TTC549 (cell line): ENCODE measurements at regions not wholly inside any gene's neighbourhood (a gene's known extent, or its start where the extent isn't known, plus 50 kb on each side); places are given as distances from the start of the nearest gene placed in this dataset.

Source experiments
- FAIRE-seq: peaks from 2 replicates; lab custom pipeline; 2012; peaks lifted over from hg19 to GRCh38; lab: Jason Lieb, UNC

DNA sequence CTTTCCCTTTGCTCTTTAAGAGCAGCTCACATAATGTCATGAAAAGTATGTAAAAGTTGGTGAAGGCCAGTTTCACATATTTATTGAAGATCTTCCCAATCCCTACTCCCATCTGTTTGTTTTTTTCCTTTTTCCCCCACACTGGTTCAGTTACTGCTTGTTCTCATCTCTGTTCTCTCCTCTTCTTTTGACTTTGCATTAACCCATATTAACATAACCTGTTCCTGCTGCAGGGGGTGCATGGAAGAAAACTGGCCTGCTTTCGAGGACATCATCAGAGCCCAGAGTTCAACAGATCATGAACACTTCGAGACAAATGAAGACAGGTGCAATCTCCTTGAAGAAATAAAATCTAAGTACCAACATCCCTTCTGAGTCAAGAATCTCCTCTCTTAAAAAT lies 93.3 kb upstream of the FAM3C start:
- FAIRE-seq, result no peak

DNA sequence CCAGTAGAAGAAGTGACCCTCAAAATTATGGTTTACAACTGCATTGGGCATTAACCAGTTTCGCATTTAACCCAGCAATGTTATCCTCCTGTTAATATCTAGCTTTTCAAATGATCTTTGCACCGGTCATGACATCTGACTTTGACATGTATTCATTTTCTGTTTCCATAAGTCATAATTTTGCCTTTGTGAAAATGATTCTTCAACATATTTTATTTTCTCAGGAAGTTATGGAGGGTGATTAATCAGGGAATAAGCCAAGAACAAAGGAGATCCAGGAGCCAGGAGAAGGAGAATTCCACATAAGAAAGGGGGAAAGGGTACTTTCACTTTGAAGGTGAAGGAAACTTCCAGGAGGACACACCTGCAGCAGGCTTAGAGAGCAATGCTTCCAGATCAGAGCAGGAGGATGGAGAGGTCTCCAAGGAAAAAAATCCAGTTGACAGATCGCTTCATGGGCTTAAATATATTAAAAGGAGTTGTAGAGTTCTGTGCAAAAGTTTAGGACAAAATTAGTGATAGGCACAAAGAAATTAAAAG lies 92.1 kb upstream of the FAM3C start:
- no peak for FAIRE-seq

DNA sequence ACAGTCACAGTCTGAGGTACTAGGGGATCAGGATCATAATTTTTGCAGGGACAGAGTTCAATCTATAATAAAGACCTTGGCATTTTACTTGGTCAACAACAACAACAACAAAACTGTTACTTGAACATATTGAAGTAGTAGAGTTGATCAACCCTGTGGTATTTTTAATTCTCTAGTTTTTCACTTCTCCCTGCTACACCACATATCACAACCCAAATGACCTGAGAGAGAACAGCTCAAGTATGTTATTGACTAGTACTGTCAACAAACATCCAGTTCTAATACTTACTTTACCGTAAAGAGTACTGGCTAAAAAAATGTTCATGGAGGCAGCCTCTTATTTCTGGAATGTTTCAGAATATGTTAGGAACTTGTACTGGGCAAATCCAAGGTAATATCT lies 90.5 kb upstream of the FAM3C start:
- no peak for FAIRE-seq

DNA sequence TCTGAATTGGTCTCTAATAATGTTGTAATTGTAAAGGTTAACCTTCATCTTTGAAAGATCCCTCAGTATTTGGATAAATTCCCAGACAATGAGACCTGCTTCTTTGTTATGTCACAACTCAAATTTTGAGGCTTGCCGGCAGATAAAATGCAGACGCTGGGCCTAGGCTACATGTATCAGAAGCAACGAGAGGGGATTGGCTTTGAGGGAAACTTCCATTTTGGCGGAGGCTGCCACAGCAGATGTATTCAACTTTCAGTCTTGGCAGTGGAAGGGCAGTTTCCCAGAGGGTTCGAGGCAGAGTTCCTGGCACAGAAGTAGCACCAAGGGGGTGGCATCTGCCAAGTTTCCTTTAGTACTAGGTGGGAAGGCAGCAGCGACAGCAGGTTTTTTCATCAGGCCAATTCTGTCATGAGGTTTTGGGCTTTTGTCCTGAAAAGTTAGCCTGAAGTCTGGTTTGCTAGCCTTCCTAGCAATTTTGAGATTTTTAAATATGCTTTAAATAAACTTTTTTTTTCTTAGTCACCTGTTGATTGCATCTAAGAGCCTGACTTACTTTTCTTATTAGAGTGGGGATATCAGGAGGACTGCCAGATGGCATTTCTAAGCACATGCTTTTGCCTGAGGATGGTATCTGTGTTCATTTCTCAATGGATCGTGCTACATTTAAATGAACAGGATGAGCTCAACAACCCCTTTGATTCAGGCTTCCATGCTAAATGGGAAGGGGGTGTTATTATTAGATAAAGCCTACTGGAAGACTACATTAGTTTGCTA lies 89.5 kb upstream of the FAM3C start:
- no peak for FAIRE-seq

DNA sequence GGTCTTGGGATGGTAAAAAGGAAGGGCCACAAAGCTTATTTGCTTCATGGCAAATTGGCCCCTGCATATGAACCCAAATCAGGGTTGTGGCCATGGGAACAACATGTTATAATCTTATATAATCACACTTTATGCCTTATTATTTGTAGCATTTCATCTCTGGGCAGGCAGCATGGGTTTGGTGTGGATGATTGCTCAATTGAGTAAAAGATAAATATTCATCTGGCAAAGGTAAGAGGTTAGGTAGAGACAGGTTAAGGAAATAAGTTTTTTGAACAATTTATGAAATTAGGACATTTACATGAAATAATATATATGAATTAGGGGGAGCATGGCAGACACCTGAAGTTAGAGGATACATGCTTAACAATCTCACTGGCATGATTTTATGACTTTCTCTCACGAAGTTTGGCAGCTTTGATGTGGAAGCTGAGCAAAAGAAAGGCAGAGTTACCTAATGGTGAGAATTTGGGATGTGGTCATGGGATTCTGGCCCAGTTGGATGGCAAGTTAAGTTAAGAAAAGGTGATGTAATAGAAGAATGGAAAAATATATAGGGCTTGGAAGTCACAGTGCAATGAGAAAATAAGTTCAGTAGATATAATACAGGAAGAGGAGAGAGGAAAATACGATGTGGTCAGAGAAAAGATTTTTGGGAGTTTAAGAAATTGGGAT lies 88.1 kb upstream of the FAM3C start:
- no peak for FAIRE-seq

DNA sequence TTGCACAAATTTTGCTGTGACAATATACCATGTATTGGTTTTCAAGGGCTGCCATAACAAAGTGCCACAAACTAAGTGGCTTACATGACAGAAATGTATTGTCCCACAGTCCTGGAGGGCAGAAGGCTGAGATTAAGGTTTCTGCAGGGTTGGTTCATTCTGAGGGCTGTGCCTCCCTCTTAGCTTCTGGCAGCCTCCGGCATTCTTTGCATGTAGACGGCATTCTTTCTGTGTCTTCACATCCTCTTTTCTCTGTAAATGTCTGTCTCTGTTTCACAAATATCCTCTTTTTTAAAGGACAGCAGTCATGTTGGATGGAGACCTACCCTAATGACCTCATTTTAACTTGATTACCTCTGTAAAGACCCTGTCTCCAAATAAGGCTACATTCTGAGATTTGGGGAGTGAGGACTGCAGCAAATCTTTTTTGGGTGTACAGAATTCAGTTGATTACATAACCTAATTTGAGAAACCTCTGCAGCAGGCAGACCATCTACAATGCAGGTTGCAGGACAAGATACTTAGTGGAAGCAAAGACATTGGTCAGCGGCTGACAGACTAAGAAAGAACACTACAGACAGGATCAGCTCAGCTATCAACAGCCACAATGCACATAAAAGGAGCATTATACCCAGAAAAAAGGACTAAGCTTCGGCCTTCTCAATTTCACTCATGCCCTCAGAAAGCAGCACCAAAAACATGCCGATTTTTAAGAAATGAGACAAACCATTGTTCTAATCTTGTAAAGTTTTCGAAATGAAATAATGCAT lies 84.6 kb upstream of the FAM3C start:
- FAIRE-seq, result no peak

DNA sequence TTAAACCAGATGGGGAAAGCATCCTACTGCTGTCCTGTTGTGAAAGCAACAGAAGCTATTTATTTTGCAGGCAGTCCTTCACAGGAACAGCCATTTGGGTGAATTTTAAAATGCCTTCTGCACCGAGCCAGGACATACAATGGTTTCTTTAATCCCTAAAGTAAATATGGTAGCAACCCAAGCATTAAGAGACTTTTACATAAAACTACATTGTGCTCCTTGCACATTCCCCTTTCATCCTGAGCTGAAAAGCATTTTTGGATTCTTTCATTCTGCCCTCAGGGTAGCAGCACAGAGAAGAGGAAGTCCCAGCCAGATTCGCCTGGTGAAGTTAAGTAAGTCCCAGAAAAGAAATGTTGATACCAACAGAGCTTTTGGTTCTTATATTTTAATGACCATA lies 84.0 kb upstream of the FAM3C start:
- FAIRE-seq, result no peak

DNA sequence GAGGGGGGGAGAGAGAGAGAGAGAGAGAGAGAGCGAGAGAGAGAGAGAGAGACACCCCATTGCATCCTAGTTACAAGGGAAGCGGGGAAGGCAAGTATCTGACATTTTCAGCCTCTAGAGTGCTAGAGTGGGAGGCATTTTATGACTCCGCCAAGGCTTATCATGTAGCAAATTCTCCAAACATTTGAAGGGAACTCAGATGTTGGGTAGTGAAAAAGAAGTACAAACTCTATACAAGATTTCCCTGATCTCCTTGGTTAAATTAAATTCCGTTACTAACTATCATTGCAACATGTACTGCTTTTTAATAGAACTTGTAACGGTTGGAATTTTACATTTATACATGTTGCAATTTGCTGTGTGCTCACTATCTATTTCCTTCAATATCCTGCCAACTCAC lies 83.4 kb upstream of the FAM3C start:
- FAIRE-seq, result no peak

DNA sequence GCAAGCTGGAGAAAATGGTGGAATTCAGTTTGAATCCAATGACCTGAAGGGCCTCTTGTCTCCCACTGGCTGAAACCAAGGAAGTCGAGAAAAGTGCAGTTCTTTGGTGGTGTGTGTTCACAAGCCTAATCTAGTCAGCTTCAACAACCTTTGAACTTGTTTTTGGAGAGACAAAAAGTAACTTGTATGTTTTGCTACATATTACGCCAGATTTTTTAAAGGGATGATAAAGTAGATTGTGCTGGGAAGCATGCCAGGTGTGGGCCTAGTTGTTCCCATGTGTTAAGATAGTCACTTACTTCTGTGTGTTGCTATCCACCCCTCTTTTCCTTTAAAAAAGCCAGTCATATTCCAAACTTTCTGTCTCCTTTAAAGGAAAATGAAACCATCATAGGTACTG lies 79.7 kb upstream of the FAM3C start:
- FAIRE-seq, result no peak

DNA sequence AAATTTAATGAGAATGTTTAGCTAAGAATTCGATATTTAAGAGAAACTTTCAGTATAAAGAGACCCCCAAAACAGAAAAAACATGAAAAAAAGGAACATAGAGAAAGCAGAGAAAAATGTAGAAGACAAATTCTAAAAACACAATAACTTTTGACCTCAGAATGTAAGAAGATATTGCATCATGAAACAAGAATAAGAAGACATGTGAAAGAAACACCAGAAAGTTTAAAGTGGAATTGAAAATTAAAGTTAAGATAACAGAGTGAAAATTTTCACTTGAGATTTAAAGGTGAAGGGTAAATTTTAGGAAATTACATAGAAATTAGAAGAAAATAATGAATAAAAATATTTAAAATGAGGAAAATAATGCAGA lies 78.2 kb upstream of the FAM3C start:
- no peak for FAIRE-seq

DNA sequence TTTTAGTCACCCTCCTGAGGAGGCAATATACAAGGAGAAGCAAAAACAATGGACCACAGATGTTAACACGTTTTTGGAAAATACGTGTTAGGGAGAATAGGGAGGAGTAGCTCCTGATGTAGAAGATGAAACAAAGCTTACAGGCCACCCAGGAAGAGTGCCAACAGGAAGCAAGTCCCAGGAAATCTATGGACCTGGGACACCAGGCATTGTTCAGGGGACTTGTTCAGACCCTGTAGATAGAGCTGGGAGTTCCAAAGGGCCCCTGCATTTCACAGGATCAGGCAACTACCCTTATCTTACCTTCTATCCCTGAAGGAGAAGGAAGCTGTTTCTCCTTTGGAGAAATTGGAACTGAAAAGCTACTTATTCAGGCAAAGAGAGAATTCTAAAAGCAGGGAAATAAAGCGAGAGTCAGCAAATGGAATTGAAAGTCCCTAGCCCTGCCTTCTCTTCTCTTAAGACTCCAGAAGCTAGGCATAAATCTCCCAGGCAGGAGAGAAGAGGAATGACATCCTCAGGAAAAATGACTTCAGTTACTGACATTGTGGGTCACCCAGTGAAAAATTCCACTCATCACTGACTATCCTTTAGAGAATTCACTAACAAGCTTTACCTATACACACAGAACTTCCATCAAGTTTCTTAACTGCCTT lies 77.7 kb upstream of the FAM3C start:
- FAIRE-seq, result no peak

DNA sequence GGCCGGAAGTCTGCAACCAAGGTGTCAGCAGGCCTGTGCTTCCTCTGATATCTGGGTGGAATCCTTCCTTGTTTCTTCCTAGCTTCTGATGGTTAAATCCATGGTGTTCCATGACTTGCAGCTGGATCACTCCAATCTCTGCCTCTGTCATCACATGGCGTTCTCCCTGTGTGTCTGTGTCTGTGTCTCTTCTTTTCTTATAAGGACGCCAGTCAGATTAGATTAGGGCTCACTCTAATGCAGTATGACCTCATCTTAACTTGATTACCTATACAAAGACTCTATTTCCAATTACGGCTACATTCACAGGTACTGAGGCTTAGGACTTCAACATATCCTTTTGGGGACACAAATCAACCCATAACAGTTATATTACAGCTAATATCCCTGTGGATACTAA lies 70.3 kb upstream of the FAM3C start:
- FAIRE-seq, result no peak

DNA sequence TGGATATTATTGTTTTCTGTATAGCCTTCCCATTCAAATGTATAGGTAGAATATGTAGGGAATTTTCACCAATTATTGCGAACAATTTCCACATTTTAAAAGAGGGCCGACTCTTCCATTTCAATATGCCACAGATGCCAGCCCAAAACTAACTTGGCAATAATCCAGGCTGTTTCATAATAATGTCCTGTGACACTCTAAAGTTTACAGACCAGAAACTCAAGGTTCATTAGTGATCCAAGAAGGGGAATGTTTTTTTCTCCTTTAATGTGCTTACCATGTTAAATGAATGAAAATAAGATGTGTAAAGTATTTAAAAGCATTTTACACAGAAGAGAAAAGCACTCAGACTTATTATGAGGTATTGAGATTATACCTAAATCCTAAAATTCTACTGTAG lies 63.0 kb upstream of the FAM3C start:
- FAIRE-seq, result no peak

DNA sequence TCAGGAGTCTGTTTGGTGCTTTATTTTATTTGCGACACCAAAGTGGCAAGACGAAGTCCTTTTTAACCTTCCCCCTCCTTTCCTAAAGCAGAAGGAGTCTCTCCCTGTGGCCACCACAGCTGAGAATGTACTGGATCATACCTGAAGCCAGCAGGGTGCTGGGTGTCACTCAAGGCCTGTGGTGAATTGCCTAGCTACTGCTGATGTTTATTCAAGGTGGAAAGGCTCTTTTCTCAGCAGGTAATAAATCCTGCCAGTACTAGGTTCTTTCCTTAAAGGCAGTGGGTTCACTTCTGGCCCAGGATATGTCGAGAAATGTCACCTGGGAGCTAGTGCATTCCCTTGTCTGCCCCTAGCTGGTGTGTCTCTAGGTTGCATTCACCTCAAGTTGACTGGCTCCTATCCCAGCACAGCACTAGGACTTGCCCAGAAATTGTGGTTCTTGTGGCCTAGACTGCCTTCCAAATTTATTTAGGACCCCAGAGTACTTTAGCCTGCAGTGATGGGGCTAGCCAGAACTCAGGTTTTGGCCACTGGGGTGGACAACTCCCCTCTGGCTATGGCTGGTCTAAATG lies 60.8 kb upstream of the FAM3C start:
- no peak for FAIRE-seq

DNA sequence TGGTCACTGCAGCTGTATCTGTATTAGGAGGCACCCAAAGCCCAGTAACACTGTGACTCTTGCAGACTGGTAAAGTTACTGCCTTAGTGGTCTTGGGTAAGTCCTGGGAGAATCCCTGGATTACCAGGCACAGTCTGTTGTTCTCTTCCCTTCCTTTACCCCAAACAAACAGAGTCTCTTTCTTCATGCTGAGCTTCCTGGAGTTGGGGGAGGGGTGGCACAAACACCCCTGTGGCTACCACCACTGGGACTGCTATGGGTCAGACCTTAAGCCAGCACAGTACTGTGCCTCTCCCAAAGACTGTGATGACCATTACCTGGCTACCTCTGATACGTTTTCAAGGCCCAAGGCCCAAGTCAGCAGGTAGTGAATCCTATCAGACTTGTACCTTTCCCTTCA lies 59.9 kb upstream of the FAM3C start:
- no peak for FAIRE-seq

DNA sequence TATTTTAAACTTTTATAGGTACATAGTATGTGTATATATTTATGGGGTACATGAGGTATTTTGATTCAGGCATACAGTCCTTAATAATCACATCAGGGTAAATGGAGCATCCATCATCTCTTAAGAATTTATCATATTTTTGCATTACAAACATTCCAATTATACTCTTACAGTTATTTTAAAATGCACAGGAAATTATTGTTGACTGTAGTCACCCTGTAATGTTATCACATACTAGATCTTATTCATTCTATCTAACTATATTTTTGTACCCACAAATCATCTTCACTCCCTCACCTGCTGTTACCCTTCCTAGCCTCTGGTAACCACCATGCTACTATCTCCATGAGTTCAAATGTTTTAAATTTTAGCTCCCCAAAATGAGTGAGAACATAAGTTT lies 56.3 kb upstream of the FAM3C start:
- no peak for FAIRE-seq

DNA sequence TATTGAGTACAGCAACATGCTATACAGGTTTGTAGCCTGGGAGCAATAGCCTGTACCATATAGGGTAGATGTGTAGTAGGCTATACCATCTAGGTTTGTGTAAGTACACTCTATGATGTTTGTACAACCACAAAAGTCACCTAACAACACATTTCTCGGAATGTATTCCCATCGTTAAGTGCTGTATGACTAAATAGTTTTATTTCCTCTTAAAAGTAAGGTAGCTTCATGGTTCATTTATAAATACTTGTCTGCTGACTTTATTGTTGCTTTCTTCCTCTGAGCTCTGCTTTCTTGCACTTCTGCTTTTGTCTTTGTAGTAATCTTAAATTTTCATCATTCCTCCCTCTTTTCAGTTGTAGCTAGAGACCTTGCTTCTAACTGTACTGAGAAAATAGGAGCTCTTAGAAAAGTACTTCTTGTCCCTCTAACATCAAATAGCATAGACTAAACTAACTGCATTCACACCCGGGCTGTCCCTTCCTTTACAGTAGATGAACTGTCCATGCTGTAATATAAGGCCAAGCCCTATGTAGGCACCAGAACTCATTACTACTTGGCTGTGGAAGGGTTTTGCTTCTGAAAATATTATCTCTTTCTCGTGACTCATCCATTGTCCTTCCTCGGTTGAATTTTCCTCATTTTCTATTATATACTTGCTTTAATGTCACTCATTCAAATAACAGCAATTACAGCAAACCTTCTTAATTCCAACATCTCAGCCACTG lies 55.4 kb upstream of the FAM3C start:
- FAIRE-seq, result no peak

DNA sequence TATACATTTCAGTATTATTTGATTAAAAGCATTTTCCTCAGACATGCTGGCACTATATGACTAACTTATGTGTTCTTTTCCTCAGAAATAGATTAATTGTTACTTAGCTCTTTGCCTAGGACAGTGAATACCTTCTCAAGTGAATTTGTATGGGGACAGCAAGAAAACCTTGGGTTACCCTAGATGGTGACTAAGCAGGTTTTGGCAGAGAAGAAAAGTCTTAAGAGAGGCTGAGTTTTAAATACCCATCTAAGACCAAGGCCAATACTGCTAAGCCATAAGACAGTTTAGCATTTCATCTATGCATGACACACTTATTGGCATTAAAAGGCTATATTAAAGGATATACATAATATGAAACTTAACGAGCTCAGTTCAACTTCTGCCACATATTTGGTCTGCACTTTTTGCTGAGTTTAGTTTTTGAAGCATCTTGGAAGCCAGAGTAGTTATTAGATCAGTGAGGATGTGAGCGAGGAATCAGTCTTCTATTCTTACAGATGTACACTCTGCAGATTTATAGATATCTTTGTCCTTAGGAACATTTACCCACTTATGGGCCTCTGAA lies 54.6 kb upstream of the FAM3C start:
- FAIRE-seq, result no peak

DNA sequence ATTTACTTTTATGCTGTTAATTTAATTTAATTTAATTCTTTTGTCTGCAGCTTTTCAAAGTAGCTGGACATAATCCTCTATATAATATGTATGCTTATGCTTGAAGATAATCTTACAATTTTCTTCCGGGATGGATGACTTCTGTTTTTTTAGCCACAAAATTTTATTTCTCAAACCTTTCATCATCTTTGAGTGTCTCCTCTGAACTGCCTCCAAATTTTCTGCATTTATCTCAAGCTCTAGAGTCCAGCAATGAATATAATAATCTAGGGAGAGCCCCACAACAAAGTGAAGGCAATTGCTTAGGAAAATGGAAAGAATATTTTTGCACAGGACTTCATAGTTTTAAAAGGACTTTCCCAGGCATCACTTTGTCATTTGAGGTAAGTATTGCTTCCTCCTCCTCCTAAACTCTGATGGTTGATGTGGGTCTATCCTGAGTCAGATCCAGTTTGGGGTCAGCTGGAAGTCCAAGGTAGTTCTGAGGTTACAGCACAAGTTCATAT lies 53.7 kb upstream of the FAM3C start:
- no peak for FAIRE-seq

DNA sequence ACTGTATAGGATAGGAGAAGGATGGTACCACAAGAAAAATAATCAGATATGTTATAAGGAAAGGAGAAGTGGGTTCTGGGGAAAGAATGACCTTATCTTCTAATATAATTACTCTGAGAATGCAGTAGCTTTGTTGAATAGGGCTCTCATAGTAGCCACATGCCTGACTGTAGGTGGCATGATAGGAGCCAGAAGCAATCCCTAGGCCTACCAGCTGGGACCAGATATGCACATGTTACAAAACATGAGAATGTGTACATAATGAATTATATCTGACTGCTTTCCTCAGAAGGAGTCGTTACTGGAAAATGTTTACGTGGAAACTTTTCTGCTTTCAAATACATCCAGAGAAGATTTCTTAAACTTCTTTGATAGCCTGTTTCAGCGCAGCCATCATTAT lies 53.2 kb upstream of the FAM3C start:
- no peak for FAIRE-seq

DNA sequence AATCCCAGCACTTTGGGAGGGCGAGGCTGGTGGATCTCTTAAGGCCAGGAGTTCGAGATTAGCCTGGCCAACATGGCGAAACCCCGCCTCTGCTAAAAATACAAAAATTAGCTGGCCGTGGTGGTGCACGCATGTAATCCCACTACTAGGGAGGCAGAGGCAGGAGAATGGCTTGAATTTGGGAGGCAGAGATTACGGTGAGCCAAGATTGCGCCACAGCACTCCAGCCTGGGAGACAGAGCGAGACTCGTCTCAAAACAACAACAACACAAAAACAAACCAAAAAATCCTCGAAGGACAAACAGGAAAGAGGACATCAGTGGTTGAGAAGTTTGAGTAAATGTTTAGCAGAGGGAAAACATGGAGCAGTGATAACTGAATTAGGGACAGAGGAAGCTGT lies 52.3 kb upstream of the FAM3C start:
- no peak for FAIRE-seq
